ENCODE measurements at regions not wholly inside any gene's neighbourhood (a gene's known extent, or its start where the extent isn't known, plus 50 kb on each side); places are given as distances from the start of the nearest gene placed in this dataset.

GRCh38 chr2:67277450-67277849 is 119.7 kb upstream of the ETAA1 start:
- H3K9me3 ChIP-seq (ENCODE audit: control insufficient read depth in 2 of 2, low read length in 2 of 2) = no peaks in the 10 kb centered on the region
- H3K4me3 ChIP-seq (ENCODE audit: low read length in 2 of 2) = no peak overlapping the region
- no peaks in the 10 kb centered on the region for H3K4me1 ChIP-seq (ENCODE audit: control insufficient read depth, insufficient read depth, low read length)
- no peak overlapping the region for H3K9ac ChIP-seq (ENCODE audit: low read length in 2 of 2)
- H3K27me3 ChIP-seq (ENCODE audit: control insufficient read depth in 1 of 2, insufficient read depth in 2 of 2, low read length in 2 of 2) = no peaks in the 10 kb centered on the region
- H3K27ac ChIP-seq (ENCODE audit: low read length) = no peak overlapping the region
- H3K36me3 ChIP-seq (ENCODE audit: control insufficient read depth in 2 of 2, insufficient read depth in 2 of 2, low read length in 2 of 2) = no peaks in the 10 kb centered on the region

DNA sequence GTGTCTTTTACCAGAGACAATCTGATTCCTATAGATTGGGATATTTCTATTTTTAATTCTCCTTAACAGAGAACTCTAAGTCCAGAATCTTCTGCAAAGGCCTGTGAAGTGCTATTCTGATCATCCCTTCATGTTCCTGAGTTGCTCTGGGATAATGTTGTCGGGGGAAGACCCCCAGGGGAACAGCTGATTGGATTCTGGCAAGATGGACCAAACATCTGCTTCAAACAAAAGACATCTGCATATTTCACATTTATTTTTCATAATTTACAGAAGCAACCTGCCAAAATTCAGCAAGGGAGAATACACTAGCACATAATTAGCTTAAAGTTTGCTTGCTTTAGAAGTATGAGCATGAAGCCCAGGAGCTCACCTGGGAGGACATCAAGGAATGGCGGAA is 116.0 kb upstream of the ETAA1 start:
- Histone ChIP-seq H3K9me3 (ENCODE audit: control insufficient read depth in 2 of 2, low read length in 2 of 2) (no peaks in the 10 kb centered on the region), H3K4me1 (ENCODE audit: control insufficient read depth, insufficient read depth, low read length) (no peaks in the 10 kb centered on the region), H3K27ac (ENCODE audit: low read length) (no peak overlapping the region), H3K4me3 (ENCODE audit: low read length in 2 of 2) (no peak overlapping the region), H3K36me3 (ENCODE audit: control insufficient read depth in 2 of 2, insufficient read depth in 2 of 2, low read length in 2 of 2) (no peaks in the 10 kb centered on the region), H3K27me3 (ENCODE audit: control insufficient read depth in 1 of 2, insufficient read depth in 2 of 2, low read length in 2 of 2) (no peaks in the 10 kb centered on the region), H3K9ac (ENCODE audit: low read length in 2 of 2) (no peak overlapping the region)

DNA sequence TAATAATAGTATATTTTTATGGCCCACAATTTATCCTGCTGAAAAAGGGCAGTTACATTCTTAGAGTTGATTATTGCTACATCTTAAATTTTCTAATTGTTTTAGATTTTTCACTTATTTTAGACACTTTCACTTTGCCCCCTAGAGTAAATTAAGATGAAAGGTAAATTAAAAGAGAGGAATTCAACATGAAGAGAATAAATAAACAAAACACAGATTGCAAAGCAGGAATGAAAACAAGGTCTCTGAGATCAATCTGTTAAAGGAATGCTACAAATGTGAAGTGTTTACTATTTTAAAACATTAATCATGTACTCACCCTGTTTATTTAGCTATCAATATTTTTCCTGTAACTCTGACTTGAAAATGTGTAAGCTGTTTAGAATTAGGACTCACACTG is 113.5 kb upstream of the ETAA1 start:
- H3K9me3 ChIP-seq (ENCODE audit: control insufficient read depth in 2 of 2, low read length in 2 of 2) = no peaks in the 10 kb centered on the region
- no peak overlapping the region for H3K9ac ChIP-seq (ENCODE audit: low read length in 2 of 2)
- H3K36me3 ChIP-seq (ENCODE audit: control insufficient read depth in 2 of 2, insufficient read depth in 2 of 2, low read length in 2 of 2) = no peaks in the 10 kb centered on the region
- H3K4me3 ChIP-seq (ENCODE audit: low read length in 2 of 2) = no peak overlapping the region
- no peaks in the 10 kb centered on the region for H3K27me3 ChIP-seq (ENCODE audit: control insufficient read depth in 1 of 2, insufficient read depth in 2 of 2, low read length in 2 of 2)
- H3K4me1 ChIP-seq (ENCODE audit: control insufficient read depth, insufficient read depth, low read length) = no peaks in the 10 kb centered on the region
- H3K27ac ChIP-seq (ENCODE audit: low read length) = no peak overlapping the region

- Histone ChIP-seq H3K4me3 (ENCODE audit: low read length in 2 of 2) (no peak overlapping the region), H3K27ac (ENCODE audit: low read length) (no peak overlapping the region), H3K36me3 (ENCODE audit: control insufficient read depth in 2 of 2, insufficient read depth in 2 of 2, low read length in 2 of 2) (no peaks in the 10 kb centered on the region), H3K9ac (ENCODE audit: low read length in 2 of 2) (no peak overlapping the region), H3K27me3 (ENCODE audit: control insufficient read depth in 1 of 2, insufficient read depth in 2 of 2, low read length in 2 of 2) (no peaks in the 10 kb centered on the region), H3K9me3 (ENCODE audit: control insufficient read depth in 2 of 2, low read length in 2 of 2) (no peaks in the 10 kb centered on the region), H3K4me1 (ENCODE audit: control insufficient read depth, insufficient read depth, low read length) (no peaks in the 10 kb centered on the region)
These were observed 110.0 kb upstream of the ETAA1 start for GRCh38 chr2:67286981-67287759.

DNA sequence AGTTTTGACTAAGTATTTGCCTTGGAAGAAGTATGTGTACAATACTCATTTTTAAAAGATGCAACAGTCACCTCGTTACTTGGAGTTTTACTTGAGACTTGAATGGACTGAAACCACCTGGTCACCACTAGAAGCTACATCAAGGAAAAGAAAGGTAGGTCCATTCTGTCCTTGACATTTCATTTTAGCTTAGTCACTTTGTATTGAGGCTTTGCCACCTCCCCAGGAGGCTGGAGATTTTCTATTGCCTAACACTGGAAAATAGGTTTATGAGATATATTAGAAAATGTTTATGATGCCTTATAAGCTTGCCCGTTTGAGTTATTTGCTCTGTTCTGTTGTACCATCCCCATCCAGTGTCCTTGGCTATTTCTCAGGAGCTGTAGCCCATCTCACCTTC is 107.9 kb upstream of the ETAA1 start:
- H3K27me3 ChIP-seq (ENCODE audit: control insufficient read depth in 1 of 2, insufficient read depth in 2 of 2, low read length in 2 of 2) = no peaks in the 10 kb centered on the region
- no peaks in the 10 kb centered on the region for H3K9me3 ChIP-seq (ENCODE audit: control insufficient read depth in 2 of 2, low read length in 2 of 2)
- no peaks in the 10 kb centered on the region for H3K36me3 ChIP-seq (ENCODE audit: control insufficient read depth in 2 of 2, insufficient read depth in 2 of 2, low read length in 2 of 2)
- no peak overlapping the region for H3K27ac ChIP-seq (ENCODE audit: low read length)
- H3K4me1 ChIP-seq (ENCODE audit: control insufficient read depth, insufficient read depth, low read length) = no peaks in the 10 kb centered on the region
- H3K4me3 ChIP-seq (ENCODE audit: low read length in 2 of 2) = no peak overlapping the region
- no peak overlapping the region for H3K9ac ChIP-seq (ENCODE audit: low read length in 2 of 2)

DNA sequence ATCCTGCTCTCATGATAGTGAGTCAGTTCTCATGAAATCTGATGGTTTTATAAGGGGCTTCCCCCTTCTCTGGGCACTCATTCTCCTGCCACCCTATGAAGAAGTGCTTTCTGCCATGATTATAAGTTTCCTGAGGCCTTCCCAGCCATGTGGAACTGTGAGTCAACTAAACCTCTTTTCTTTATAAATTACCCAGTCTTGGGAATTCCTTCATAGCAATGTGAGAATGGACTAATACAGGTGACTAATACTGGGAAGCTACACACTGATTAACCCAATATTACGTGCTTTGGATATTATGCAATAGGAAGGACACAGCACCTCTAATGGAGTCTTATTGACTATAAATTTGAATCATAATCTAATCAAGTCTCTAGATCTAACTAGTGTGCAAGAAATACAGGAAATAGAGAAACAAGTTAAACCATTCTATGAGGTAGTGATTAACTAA is 107.2 kb upstream of the ETAA1 start:
- H3K36me3 ChIP-seq (ENCODE audit: control insufficient read depth in 2 of 2, insufficient read depth in 2 of 2, low read length in 2 of 2) = no peaks in the 10 kb centered on the region
- no peaks in the 10 kb centered on the region for H3K27me3 ChIP-seq (ENCODE audit: control insufficient read depth in 1 of 2, insufficient read depth in 2 of 2, low read length in 2 of 2)
- H3K4me1 ChIP-seq (ENCODE audit: control insufficient read depth, insufficient read depth, low read length) = no peaks in the 10 kb centered on the region
- H3K27ac ChIP-seq (ENCODE audit: low read length) = no peak overlapping the region
- H3K9ac ChIP-seq (ENCODE audit: low read length in 2 of 2) = no peak overlapping the region
- H3K9me3 ChIP-seq (ENCODE audit: control insufficient read depth in 2 of 2, low read length in 2 of 2) = no peaks in the 10 kb centered on the region
- no peak overlapping the region for H3K4me3 ChIP-seq (ENCODE audit: low read length in 2 of 2)

GRCh38 chr2:67290451-67291290 is 106.5 kb upstream of the ETAA1 start:
- no peak overlapping the region for H3K9ac ChIP-seq (ENCODE audit: low read length in 2 of 2)

DNA sequence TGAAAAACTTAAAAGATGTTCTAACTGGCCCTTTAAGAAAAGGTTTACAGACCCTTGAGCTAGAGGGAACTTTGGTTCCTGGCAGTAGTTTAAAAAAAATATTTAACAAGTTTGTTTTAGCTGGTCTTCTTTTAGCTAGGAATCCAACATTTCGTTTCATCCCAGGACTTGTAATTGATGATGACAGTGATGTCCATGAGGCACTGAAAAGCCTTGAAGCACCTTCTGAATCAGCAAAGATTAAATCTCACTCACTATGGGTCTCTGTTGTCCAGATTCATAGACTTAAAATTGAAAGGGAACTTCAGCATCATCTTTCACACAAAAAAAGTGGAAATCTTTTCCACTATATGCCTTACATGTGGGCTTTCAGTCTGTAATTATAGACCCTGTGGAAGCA is 102.9 kb upstream of the ETAA1 start:
- Histone ChIP-seq H3K4me1 (ENCODE audit: control insufficient read depth, insufficient read depth, low read length) (no peaks in the 10 kb centered on the region), H3K36me3 (ENCODE audit: control insufficient read depth in 2 of 2, insufficient read depth in 2 of 2, low read length in 2 of 2) (no peaks in the 10 kb centered on the region)

More at GRCh38 chr2:67290451-67291290, 106.5 kb upstream of the ETAA1 start:
- Histone ChIP-seq H3K27me3 (ENCODE audit: control insufficient read depth in 1 of 2, insufficient read depth in 2 of 2, low read length in 2 of 2) (no peaks in the 10 kb centered on the region), H3K4me1 (ENCODE audit: control insufficient read depth, insufficient read depth, low read length) (no peaks in the 10 kb centered on the region), H3K4me3 (ENCODE audit: low read length in 2 of 2) (no peak overlapping the region), H3K36me3 (ENCODE audit: control insufficient read depth in 2 of 2, insufficient read depth in 2 of 2, low read length in 2 of 2) (no peaks in the 10 kb centered on the region), H3K27ac (ENCODE audit: low read length) (no peak overlapping the region), H3K9me3 (ENCODE audit: control insufficient read depth in 2 of 2, low read length in 2 of 2) (no peaks in the 10 kb centered on the region)

DNA sequence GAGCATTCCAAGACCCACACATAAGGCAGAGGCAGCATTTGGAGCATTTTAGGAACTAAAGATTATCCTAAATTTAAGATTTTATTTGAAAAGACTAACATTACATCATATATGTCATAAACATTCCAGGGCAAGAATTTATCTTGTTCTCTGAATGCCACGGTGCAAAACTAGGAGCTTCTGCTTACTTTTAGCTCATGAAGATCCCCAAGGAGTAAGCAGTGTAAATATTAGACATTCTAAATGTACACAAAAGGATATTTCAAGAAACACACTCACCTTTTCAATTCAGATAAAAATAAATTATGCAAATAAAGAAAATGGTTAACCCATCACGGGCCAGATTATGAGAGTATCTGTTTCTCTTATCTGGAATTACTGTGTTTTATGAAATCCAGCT is 101.7 kb upstream of the ETAA1 start:
- Histone ChIP-seq H3K9me3 (ENCODE audit: control insufficient read depth in 2 of 2, low read length in 2 of 2) (no peaks in the 10 kb centered on the region), H3K9ac (ENCODE audit: low read length in 2 of 2) (no peak overlapping the region), H3K36me3 (ENCODE audit: control insufficient read depth in 2 of 2, insufficient read depth in 2 of 2, low read length in 2 of 2) (no peaks in the 10 kb centered on the region), H3K27ac (ENCODE audit: low read length) (no peak overlapping the region), H3K4me3 (ENCODE audit: low read length in 2 of 2) (no peak overlapping the region), H3K27me3 (ENCODE audit: control insufficient read depth in 1 of 2, insufficient read depth in 2 of 2, low read length in 2 of 2) (no peaks in the 10 kb centered on the region), H3K4me1 (ENCODE audit: control insufficient read depth, insufficient read depth, low read length) (no peaks in the 10 kb centered on the region)

More for the DNA sequence above, 102.9 kb upstream of the ETAA1 start:
- Histone ChIP-seq H3K27ac (ENCODE audit: low read length) (no peak overlapping the region), H3K27me3 (ENCODE audit: control insufficient read depth in 1 of 2, insufficient read depth in 2 of 2, low read length in 2 of 2) (no peaks in the 10 kb centered on the region), H3K9ac (ENCODE audit: low read length in 2 of 2) (no peak overlapping the region), H3K9me3 (ENCODE audit: control insufficient read depth in 2 of 2, low read length in 2 of 2) (no peaks in the 10 kb centered on the region), H3K4me3 (ENCODE audit: low read length in 2 of 2) (no peak overlapping the region)

DNA sequence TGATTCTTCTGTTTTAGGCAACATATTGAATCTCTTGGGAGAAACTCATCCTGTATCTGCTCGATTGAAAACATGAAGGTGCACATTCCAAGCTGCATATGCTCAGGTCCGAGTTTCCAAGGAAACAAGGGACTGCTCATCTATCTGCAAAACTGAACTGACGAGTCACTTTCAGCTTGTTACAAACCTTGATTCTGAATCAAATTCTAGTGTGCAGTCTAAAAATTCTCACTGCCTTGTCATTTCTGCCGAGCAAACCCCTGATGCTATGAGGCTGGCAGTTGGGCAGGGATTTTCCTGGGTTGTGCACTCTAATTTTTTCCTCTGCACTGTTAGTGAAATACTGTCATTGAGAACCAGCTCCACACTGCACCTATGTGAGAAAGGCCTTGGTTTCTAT is 101.3 kb upstream of the ETAA1 start:
- Histone ChIP-seq H3K36me3 (ENCODE audit: control insufficient read depth in 2 of 2, insufficient read depth in 2 of 2, low read length in 2 of 2) (no peaks in the 10 kb centered on the region), H3K9ac (ENCODE audit: low read length in 2 of 2) (no peak overlapping the region), H3K4me1 (ENCODE audit: control insufficient read depth, insufficient read depth, low read length) (no peaks in the 10 kb centered on the region), H3K4me3 (ENCODE audit: low read length in 2 of 2) (no peak overlapping the region), H3K27ac (ENCODE audit: low read length) (no peak overlapping the region), H3K27me3 (ENCODE audit: control insufficient read depth in 1 of 2, insufficient read depth in 2 of 2, low read length in 2 of 2) (no peaks in the 10 kb centered on the region), H3K9me3 (ENCODE audit: control insufficient read depth in 2 of 2, low read length in 2 of 2) (no peaks in the 10 kb centered on the region)
